A673 (cell line): ENCODE measurements at regions not wholly inside any gene's neighbourhood (a gene's known extent, or its start where the extent isn't known, plus 50 kb on each side); places are given as distances from the start of the nearest gene placed in this dataset.

Experiments used
- BruUV-seq: library from RNA; stranded (reverse); fragments of 400-500 nt; replicated peaks from 2 replicates; lab custom pipeline; 2021; lab: Mats Ljungman, UMichigan
- CTCF ChIA-PET: fragments of 300-600 bp; sonication (Branson Sonifier 250); formaldehyde crosslinking; loops from one replicate; lab custom pipeline; 2022; ENCODE audit warnings: antibody characterized with exemption; lab: Charles Lee
- POLR2A ChIA-PET: fragments of 300-600 bp; sonication (Branson Sonifier 250); formaldehyde crosslinking; loops from one replicate; lab custom pipeline; 2022; ENCODE audit warnings: antibody characterized with exemption; ENCODE audit not compliant: low non-redundant PET; lab: Charles Lee
- DNase-seq: peaks from one replicate; pipeline ENCODE4 v3.0.0-alpha.2; 2015; ENCODE audit warnings: low spot score
- H3K27ac ChIP-seq: fragments of 200-600 bp; sonication (generic); 2 replicates; pipeline ENCODE4 v1.5.1; 2016; ENCODE audit warnings: mixed run types, low read depth, mild to moderate bottlenecking, mixed read lengths, antibody characterized with exemption, low read length; ENCODE audit not compliant: poor library complexity, severe bottlenecking
- H3K27me3 ChIP-seq: fragments of 200-600 bp; sonication (generic); replicated peaks from 2 replicates; pipeline ENCODE4 v1.6.1; 2017; ENCODE audit warnings: mixed run types, low read depth, mild to moderate bottlenecking, mixed read lengths, antibody characterized with exemption, low read length; ENCODE audit not compliant: insufficient read depth, poor library complexity
- H3K36me3 ChIP-seq: fragments of 200-600 bp; sonication (generic); 2 replicates; pipeline ENCODE4 v1.6.1; 2016; ENCODE audit warnings: mixed run types, mild to moderate bottlenecking, mixed read lengths, antibody characterized with exemption, low read length; ENCODE audit not compliant: insufficient read depth, poor library complexity, severe bottlenecking
- H3K4me1 ChIP-seq: fragments of 200-600 bp; sonication (generic); 2 replicates; pipeline ENCODE4 v1.6.1; 2017; ENCODE audit warnings: mixed run types, mild to moderate bottlenecking, mixed read lengths, antibody characterized with exemption, low read length; ENCODE audit not compliant: insufficient read depth, poor library complexity, severe bottlenecking
- H3K4me3 ChIP-seq: fragments of 200-600 bp; sonication (generic); 2 replicates; pipeline ENCODE4 v1.5.1; 2016; ENCODE audit warnings: low read depth, mixed run types, mild to moderate bottlenecking, mixed read lengths, low read length; ENCODE audit not compliant: poor library complexity, severe bottlenecking
- H3K9me3 ChIP-seq: fragments of 200-600 bp; sonication (generic); 2 replicates; pipeline ENCODE4 v1.6.1; 2016; ENCODE audit warnings: mixed run types, low read depth, mild to moderate bottlenecking, mixed read lengths, antibody characterized with exemption, low read length; ENCODE audit not compliant: poor library complexity, severe bottlenecking
- CTCF ChIP-seq: fragments of 300-800, 200-600 bp; sonication (generic); conservative IDR thresholded peaks from 2 replicates; pipeline ENCODE4 v1.5.1; 2017; ENCODE audit warnings: low read depth, mild to moderate bottlenecking, antibody characterized with exemption, low read length, moderate library complexity, mixed read lengths
- EZH2 ChIP-seq: fragments of 200-600 bp; sonication (generic); IDR thresholded peaks from 2 replicates; pipeline ENCODE4 v1.6.1; 2017; ENCODE audit warnings: borderline replicate concordance, low read depth, mild to moderate bottlenecking, mixed read lengths, antibody characterized with exemption, low read length; ENCODE audit not compliant: poor library complexity, severe bottlenecking
- intact Hi-C: fragments of 100-400 bp; cut with micrococcal nuclease; formaldehyde crosslinking; loops from one replicate; pipeline ENCODE4 v1.10.0; 2022; ENCODE audit not compliant: unreplicated experiment

GRCh38 chr1:187854457-187854856, 1025.7 kb downstream of the PLA2G4A start:
- H3K27ac ChIP-seq, result no peak overlapping the region
- H3K36me3 ChIP-seq, result no peaks in the 10 kb centered on the region
- H3K27me3 ChIP-seq, result no peaks in the 10 kb centered on the region
- no peaks in the 10 kb centered on the region for H3K9me3 ChIP-seq
- no peak for DNase-seq
- no peak overlapping the region for H3K4me3 ChIP-seq
- ChIA-PET POLR2A (no interaction called here), CTCF (no interaction called here)
- no peaks in the 10 kb centered on the region for H3K4me1 ChIP-seq
- no peak for TF ChIP-seq EZH2
- no peak for TF ChIP-seq CTCF
- intact Hi-C loops, result no loop called here
- no TSS peak for BruUV-seq

GRCh38 chr1:187862506-187862905, 1033.8 kb downstream of the PLA2G4A start:
- no peaks in the 10 kb centered on the region for H3K27me3 ChIP-seq
- POLR2A ChIA-PET, result no interaction called here
- intact Hi-C loops, result no loop called here
- H3K36me3 ChIP-seq, result no peaks in the 10 kb centered on the region
- DNase-seq, result no peak
- CTCF ChIA-PET, result no interaction called here
- no peak for TF ChIP-seq CTCF
- TF ChIP-seq EZH2, result no peak
- no peak overlapping the region for H3K27ac ChIP-seq
- no peaks in the 10 kb centered on the region for H3K9me3 ChIP-seq
- no TSS peak for BruUV-seq
- H3K4me3 ChIP-seq, result no peak overlapping the region
- H3K4me1 ChIP-seq, result no peaks in the 10 kb centered on the region

- Histone ChIP-seq H3K27ac (no peak overlapping the region), H3K27me3 (no peaks in the 10 kb centered on the region), H3K4me1 (peaks cover 10% of the 10 kb centered on the region), H3K9me3 (no peaks in the 10 kb centered on the region), H3K4me3 (no peak overlapping the region), H3K36me3 (no peaks in the 10 kb centered on the region)
- no peak for DNase-seq
- TF ChIP-seq EZH2 (no peak), CTCF (no peak)
- BruUV-seq, result no TSS peak
- CTCF ChIA-PET, result no interaction called here
- POLR2A ChIA-PET, result no interaction called here
- intact Hi-C loops, result no loop called here
These were observed 1041.8 kb downstream of the PLA2G4A start for GRCh38 chr1:187870552-187870951.
